ENCODE measurements at regions not wholly inside any gene's neighbourhood (a gene's known extent, or its start where the extent isn't known, plus 50 kb on each side); places are given as distances from the start of the nearest gene placed in this dataset.
"Not testable (repeated sequence)": the region's sequence is repeated elsewhere in the genome, so short reads cannot be mapped to it uniquely, and the experiment has no call there.

- Histone ChIP-seq H3K4me3 (ENCODE audit: low read depth, low read length) (no peak overlapping the region), H3K4me1 (ENCODE audit: insufficient read depth) (no peaks in the 10 kb centered on the region), H3K36me3 (ENCODE audit: insufficient read depth) (no peaks in the 10 kb centered on the region), H3K27ac (ENCODE audit: low read depth) (no peak overlapping the region)
- 97% methylated on average over 22 of the region's 22 CpGs for WGBS
- no peak for DNase-seq (ENCODE audit: extremely low spot score)
Observed at GRCh38 chr10:84571146-84571545, 242.8 kb downstream of the CCSER2 start.

GRCh38 chr10:84574102-84574501, 245.7 kb downstream of the CCSER2 start:
- Histone ChIP-seq H3K27ac (ENCODE audit: low read depth) (no peak overlapping the region), H3K4me3 (ENCODE audit: low read depth, low read length) (no peak overlapping the region), H3K36me3 (ENCODE audit: insufficient read depth) (no peaks in the 10 kb centered on the region), H3K4me1 (ENCODE audit: insufficient read depth) (no peaks in the 10 kb centered on the region)
- 93% methylated on average over 1 of the region's 1 CpG for WGBS
- no peak for DNase-seq (ENCODE audit: extremely low spot score)

GRCh38 chr10:84581976-84582375, 253.6 kb downstream of the CCSER2 start:
- 79% methylated on average over 6 of the region's 6 CpGs for WGBS
- H3K36me3 ChIP-seq (ENCODE audit: insufficient read depth) = no peaks in the 10 kb centered on the region
- H3K4me3 ChIP-seq (ENCODE audit: low read depth, low read length) = no peak overlapping the region
- H3K4me1 ChIP-seq (ENCODE audit: insufficient read depth) = no peaks in the 10 kb centered on the region
- no peak overlapping the region for H3K27ac ChIP-seq (ENCODE audit: low read depth)
- DNase-seq (ENCODE audit: extremely low spot score) = no peak

- Histone ChIP-seq H3K36me3 (ENCODE audit: insufficient read depth) (no peaks in the 10 kb centered on the region), H3K4me3 (ENCODE audit: low read depth, low read length) (no peak overlapping the region), H3K27ac (ENCODE audit: low read depth) (no peak overlapping the region), H3K4me1 (ENCODE audit: insufficient read depth) (no peaks in the 10 kb centered on the region)
- DNase-seq (ENCODE audit: extremely low spot score) = no peak
- WGBS = 27% methylated on average over 5 of the region's 5 CpGs
Observed at GRCh38 chr10:84583501-84583900, 255.1 kb downstream of the CCSER2 start.

- no peaks in the 10 kb centered on the region for H3K4me1 ChIP-seq (ENCODE audit: insufficient read depth)
- no peak overlapping the region for H3K27ac ChIP-seq (ENCODE audit: low read depth)
- no peaks in the 10 kb centered on the region for H3K36me3 ChIP-seq (ENCODE audit: insufficient read depth)
- H3K4me3 ChIP-seq (ENCODE audit: low read depth, low read length) = no peak overlapping the region
- no peak for DNase-seq (ENCODE audit: extremely low spot score)
Observed at GRCh38 chr10:84587789-84588188, 259.4 kb downstream of the CCSER2 start.

- Histone ChIP-seq H3K4me3 (ENCODE audit: low read depth, low read length) (no peak overlapping the region), H3K27ac (ENCODE audit: low read depth) (no peak overlapping the region), H3K36me3 (ENCODE audit: insufficient read depth) (no peaks in the 10 kb centered on the region), H3K4me1 (ENCODE audit: insufficient read depth) (no peaks in the 10 kb centered on the region)
- WGBS = 84% methylated on average over 5 of the region's 5 CpGs
- no peak for DNase-seq (ENCODE audit: extremely low spot score)
Observed at GRCh38 chr10:84588426-84588825, 260.0 kb downstream of the CCSER2 start.

- H3K4me3 ChIP-seq (ENCODE audit: low read depth, low read length) = no peak overlapping the region
- no peaks in the 10 kb centered on the region for H3K4me1 ChIP-seq (ENCODE audit: insufficient read depth)
- DNase-seq (ENCODE audit: extremely low spot score) = no peak
- WGBS = 72% methylated on average over 2 of the region's 2 CpGs
- H3K36me3 ChIP-seq (ENCODE audit: insufficient read depth) = no peaks in the 10 kb centered on the region
- no peak overlapping the region for H3K27ac ChIP-seq (ENCODE audit: low read depth)
Observed at GRCh38 chr10:84588971-84589370, 260.6 kb downstream of the CCSER2 start.

- Histone ChIP-seq H3K36me3 (ENCODE audit: insufficient read depth) (no peaks in the 10 kb centered on the region), H3K4me3 (ENCODE audit: low read depth, low read length) (no peak overlapping the region), H3K4me1 (ENCODE audit: insufficient read depth) (no peaks in the 10 kb centered on the region), H3K27ac (ENCODE audit: low read depth) (no peak overlapping the region)
- WGBS = 80% methylated on average over 4 of the region's 4 CpGs
- DNase-seq (ENCODE audit: extremely low spot score) = no peak
Observed at GRCh38 chr10:84589526-84590205, 261.3 kb downstream of the CCSER2 start.

GRCh38 chr10:84590327-84591193, 262.2 kb downstream of the CCSER2 start:
- WGBS = 63% methylated on average over 14 of the region's 14 CpGs
- H3K4me3 ChIP-seq (ENCODE audit: low read depth, low read length) = no peak overlapping the region
- no peaks in the 10 kb centered on the region for H3K36me3 ChIP-seq (ENCODE audit: insufficient read depth)
- no peak overlapping the region for H3K27ac ChIP-seq (ENCODE audit: low read depth)
- DNase-seq (ENCODE audit: extremely low spot score) = no peak
- no peaks in the 10 kb centered on the region for H3K4me1 ChIP-seq (ENCODE audit: insufficient read depth)

- no peaks in the 10 kb centered on the region for H3K36me3 ChIP-seq (ENCODE audit: insufficient read depth)
- WGBS = 66% methylated on average over 7 of the region's 7 CpGs
- no peak for DNase-seq (ENCODE audit: extremely low spot score)
- no peak overlapping the region for H3K4me3 ChIP-seq (ENCODE audit: low read depth, low read length)
- no peaks in the 10 kb centered on the region for H3K4me1 ChIP-seq (ENCODE audit: insufficient read depth)
- no peak overlapping the region for H3K27ac ChIP-seq (ENCODE audit: low read depth)
Observed at GRCh38 chr10:84593506-84593905, 265.1 kb downstream of the CCSER2 start.

GRCh38 chr10:84596585-84596984, 268.2 kb downstream of the CCSER2 start:
- no peak overlapping the region for H3K27ac ChIP-seq (ENCODE audit: low read depth)
- no peak for DNase-seq (ENCODE audit: extremely low spot score)
- no peak overlapping the region for H3K4me3 ChIP-seq (ENCODE audit: low read depth, low read length)
- 86% methylated on average over 4 of the region's 4 CpGs for WGBS
- no peaks in the 10 kb centered on the region for H3K4me1 ChIP-seq (ENCODE audit: insufficient read depth)
- no peaks in the 10 kb centered on the region for H3K36me3 ChIP-seq (ENCODE audit: insufficient read depth)

GRCh38 chr10:84599254-84599653, 270.9 kb downstream of the CCSER2 start:
- no peak for DNase-seq (ENCODE audit: extremely low spot score)
- H3K27ac ChIP-seq (ENCODE audit: low read depth) = no peak overlapping the region
- no peak overlapping the region for H3K4me3 ChIP-seq (ENCODE audit: low read depth, low read length)
- H3K4me1 ChIP-seq (ENCODE audit: insufficient read depth) = no peaks in the 10 kb centered on the region
- 82% methylated on average over 2 of the region's 2 CpGs for WGBS
- H3K36me3 ChIP-seq (ENCODE audit: insufficient read depth) = no peaks in the 10 kb centered on the region

GRCh38 chr10:84600947-84601346, 272.6 kb downstream of the CCSER2 start:
- DNase-seq (ENCODE audit: extremely low spot score) = no peak
- no peaks in the 10 kb centered on the region for H3K36me3 ChIP-seq (ENCODE audit: insufficient read depth)
- no peak overlapping the region for H3K27ac ChIP-seq (ENCODE audit: low read depth)
- 79% methylated on average over 6 of the region's 6 CpGs for WGBS
- H3K4me1 ChIP-seq (ENCODE audit: insufficient read depth) = no peaks in the 10 kb centered on the region
- no peak overlapping the region for H3K4me3 ChIP-seq (ENCODE audit: low read depth, low read length)

GRCh38 chr10:84602543-84602942, 274.2 kb downstream of the CCSER2 start:
- 87% methylated on average over 14 of the region's 14 CpGs for WGBS
- not testable (repeated sequence) for H3K27ac ChIP-seq (ENCODE audit: low read depth); H3K36me3 ChIP-seq (ENCODE audit: insufficient read depth); H3K4me1 ChIP-seq (ENCODE audit: insufficient read depth); H3K4me3 ChIP-seq (ENCODE audit: low read depth, low read length); DNase-seq (ENCODE audit: extremely low spot score)

All from urinary bladder (tissue), 3 donors.